ENCODE measurements at regions not wholly inside any gene's neighbourhood (a gene's known extent, or its start where the extent isn't known, plus 50 kb on each side); places are given as distances from the start of the nearest gene placed in this dataset.

- DNase-seq, result no peak
- intact Hi-C loops (cut with micrococcal nuclease), result no loop called here
- Mint-ChIP-seq H3K9me3 (peaks cover 14% of the 10 kb centered on the region), H3K36me3 (ENCODE audit: low read depth) (no peaks in the 10 kb centered on the region), H3K4me3 (no peak overlapping the region), H3K4me1 (no peaks in the 10 kb centered on the region), H3K27ac (no peak overlapping the region), H3K27me3 (no peaks in the 10 kb centered on the region)
Observed at GRCh38 chr10:121242741-121243608, 355.3 kb downstream of the FGFR2 start.

DNA sequence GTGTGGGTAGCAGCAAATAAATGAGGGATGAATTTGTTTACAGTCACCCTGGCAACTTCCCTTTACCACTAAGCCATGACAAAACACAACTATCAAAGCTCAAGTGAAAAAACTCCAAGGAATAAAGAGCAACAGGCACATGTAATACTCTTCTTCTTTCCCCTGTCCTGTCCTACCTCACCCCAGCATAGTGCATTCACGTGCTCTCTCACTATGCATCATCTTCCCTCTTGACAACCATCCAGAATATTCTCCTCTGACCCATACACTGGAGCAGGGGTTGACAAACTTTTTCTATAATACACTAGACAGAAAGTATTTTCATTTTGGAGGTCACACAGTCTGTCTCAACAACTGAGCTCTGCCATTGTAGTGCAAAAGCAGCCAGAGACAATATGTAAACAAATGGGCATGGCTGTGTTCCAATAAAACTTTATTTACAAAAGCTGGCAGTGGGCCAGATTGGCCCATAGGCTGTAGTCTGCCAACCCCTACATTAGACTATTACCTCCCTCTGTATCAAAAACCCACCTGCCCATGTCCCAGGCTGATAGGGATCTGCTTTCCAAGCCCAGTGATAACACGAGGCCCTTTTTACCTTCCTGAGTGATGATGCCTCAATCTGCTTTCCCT is 354.5 kb downstream of the FGFR2 start:
- Mint-ChIP-seq H3K9me3 (peaks cover 8% of the 10 kb centered on the region), H3K4me3 (no peak overlapping the region), H3K36me3 (ENCODE audit: low read depth) (no peaks in the 10 kb centered on the region), H3K4me1 (no peaks in the 10 kb centered on the region), H3K27ac (no peak overlapping the region), H3K27me3 (no peaks in the 10 kb centered on the region)
- no peak for DNase-seq
- intact Hi-C loops (cut with micrococcal nuclease), result no loop called here

DNA sequence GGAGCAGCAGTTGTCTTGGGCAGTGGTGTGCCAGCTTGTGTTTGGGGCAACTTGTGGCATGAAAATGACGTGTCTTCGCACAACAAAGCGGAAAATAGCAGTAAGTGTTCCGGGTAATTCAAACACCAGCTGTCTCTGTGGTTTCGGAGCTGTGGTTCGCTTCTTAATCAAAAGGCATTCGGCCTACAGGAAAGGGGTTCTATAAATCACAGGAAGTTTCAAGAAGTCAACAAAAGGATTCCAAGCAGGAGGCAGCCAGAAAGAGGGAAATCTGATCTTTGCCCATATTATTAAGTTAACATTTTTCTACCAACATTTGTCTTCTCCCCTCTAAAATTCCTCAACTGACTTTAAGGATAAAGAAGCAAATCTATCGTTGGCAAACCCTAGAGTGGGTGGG is 353.4 kb downstream of the FGFR2 start:
- H3K4me1 Mint-ChIP-seq, result no peaks in the 10 kb centered on the region
- intact Hi-C loops (cut with micrococcal nuclease), result no loop called here
- H3K36me3 Mint-ChIP-seq (ENCODE audit: low read depth), result no peaks in the 10 kb centered on the region
- no peak overlapping the region for H3K4me3 Mint-ChIP-seq
- peaks cover 8% of the 10 kb centered on the region for H3K9me3 Mint-ChIP-seq
- DNase-seq, result no peak
- H3K27me3 Mint-ChIP-seq, result no peaks in the 10 kb centered on the region
- H3K27ac Mint-ChIP-seq, result no peak overlapping the region

DNA sequence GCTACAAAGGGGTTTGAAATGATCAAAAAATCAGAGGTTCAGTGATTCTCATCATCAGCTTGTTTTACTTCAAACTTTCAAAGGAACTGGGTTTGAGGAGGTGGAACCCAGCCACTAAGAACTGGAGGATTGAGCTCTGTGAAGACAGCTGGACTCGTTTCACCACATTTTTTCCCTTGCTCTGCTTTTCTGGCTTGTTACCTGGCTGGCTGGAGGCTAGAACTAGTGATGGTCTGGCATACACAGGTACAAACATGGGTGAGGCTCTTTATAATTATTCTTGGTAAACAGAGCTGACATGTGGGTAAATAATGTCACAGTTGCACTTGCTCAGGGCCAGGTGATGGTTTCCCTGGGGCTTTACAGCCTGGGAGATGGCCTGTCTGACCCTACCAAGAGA is 352.5 kb downstream of the FGFR2 start:
- no peaks in the 10 kb centered on the region for H3K27me3 Mint-ChIP-seq
- intact Hi-C loops (cut with micrococcal nuclease), result no loop called here
- H3K4me1 Mint-ChIP-seq, result no peaks in the 10 kb centered on the region
- peaks cover 1% of the 10 kb centered on the region for H3K9me3 Mint-ChIP-seq
- H3K4me3 Mint-ChIP-seq, result no peak overlapping the region
- H3K27ac Mint-ChIP-seq, result no peak overlapping the region
- DNase-seq, result no peak
- H3K36me3 Mint-ChIP-seq (ENCODE audit: low read depth), result no peaks in the 10 kb centered on the region

DNA sequence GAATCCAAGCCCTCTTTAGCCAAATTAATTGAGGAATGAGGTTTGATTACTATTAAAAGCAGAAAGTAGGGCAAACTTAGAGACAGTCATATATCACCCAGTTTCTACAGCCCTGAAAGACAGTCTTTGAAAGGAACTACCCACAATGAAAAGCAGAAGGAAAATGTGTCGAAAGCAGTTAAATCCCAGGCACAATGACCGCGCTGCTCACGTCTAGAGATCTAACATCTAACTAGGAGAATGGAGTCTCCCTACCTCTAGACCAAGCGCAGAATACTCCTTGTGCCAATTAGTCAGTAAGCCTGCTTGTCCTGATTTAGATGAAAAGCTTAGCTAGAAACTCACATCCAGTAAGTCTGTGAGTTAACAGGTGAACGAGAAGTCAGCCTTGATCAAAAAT is 350.0 kb downstream of the FGFR2 start:
- no peak for DNase-seq
- H3K9me3 Mint-ChIP-seq, result no peaks in the 10 kb centered on the region
- no peak overlapping the region for H3K4me3 Mint-ChIP-seq
- no peaks in the 10 kb centered on the region for H3K4me1 Mint-ChIP-seq
- intact Hi-C loops (cut with micrococcal nuclease), result no loop called here
- H3K27ac Mint-ChIP-seq, result no peak overlapping the region
- no peaks in the 10 kb centered on the region for H3K27me3 Mint-ChIP-seq
- no peaks in the 10 kb centered on the region for H3K36me3 Mint-ChIP-seq (ENCODE audit: low read depth)

DNA sequence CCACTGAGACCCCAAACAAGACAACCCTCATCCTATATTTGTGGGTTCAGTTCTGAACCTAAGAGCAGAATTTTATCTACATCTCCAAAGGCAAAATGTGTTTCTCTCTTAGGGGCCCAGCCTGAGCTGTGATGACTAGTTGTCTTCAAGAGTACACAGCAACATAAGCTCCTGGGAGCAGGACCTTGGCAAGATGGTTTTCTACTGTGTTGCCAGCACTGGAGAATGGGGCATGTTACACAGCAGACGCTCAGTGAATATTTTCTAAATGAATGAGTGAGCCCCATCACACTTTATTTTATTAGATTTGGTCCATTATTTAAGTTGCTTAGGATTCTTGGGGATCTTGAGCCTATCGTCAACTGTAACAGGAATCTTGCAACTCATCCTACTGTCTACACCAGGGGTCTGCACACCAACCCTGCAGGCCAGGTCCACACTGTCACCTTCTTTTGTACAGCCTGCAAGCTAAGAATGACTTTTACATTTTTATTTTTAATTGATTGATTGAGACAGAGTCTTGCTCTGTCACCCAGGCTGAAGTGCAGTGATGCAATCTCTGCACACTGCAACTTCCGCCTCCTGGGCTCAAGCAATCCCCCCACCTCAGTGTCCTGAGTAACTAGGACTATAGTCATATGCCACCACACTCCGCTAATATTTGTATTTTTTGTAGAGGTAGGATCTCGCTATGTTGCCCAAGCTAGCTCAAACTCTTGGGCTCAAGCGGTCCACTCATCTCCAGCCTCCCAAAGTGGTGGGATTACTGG is 347.1 kb downstream of the FGFR2 start:
- no peak for DNase-seq
- intact Hi-C loops (cut with micrococcal nuclease), result no loop called here
- Mint-ChIP-seq H3K4me3 (no peak overlapping the region), H3K27me3 (no peaks in the 10 kb centered on the region), H3K36me3 (ENCODE audit: low read depth) (no peaks in the 10 kb centered on the region), H3K27ac (no peak overlapping the region), H3K4me1 (no peaks in the 10 kb centered on the region), H3K9me3 (no peaks in the 10 kb centered on the region)

GRCh38 chr10:121252756-121253155 is 345.5 kb downstream of the FGFR2 start:
- H3K9me3 Mint-ChIP-seq, result no peaks in the 10 kb centered on the region

GRCh38 chr10:121260377-121260776 is 337.9 kb downstream of the FGFR2 start:
- Mint-ChIP-seq H3K4me1 (no peaks in the 10 kb centered on the region), H3K4me3 (no peak overlapping the region), H3K36me3 (ENCODE audit: low read depth) (no peaks in the 10 kb centered on the region), H3K9me3 (no peaks in the 10 kb centered on the region), H3K27me3 (no peaks in the 10 kb centered on the region), H3K27ac (no peak overlapping the region)
- no peak for DNase-seq
- intact Hi-C loops (cut with micrococcal nuclease), result no loop called here

More at GRCh38 chr10:121252756-121253155, 345.5 kb downstream of the FGFR2 start:
- Mint-ChIP-seq H3K27me3 (no peaks in the 10 kb centered on the region), H3K36me3 (ENCODE audit: low read depth) (no peaks in the 10 kb centered on the region), H3K27ac (no peak overlapping the region), H3K4me1 (no peaks in the 10 kb centered on the region), H3K4me3 (no peak overlapping the region)
- no peak for DNase-seq
- intact Hi-C loops (cut with micrococcal nuclease), result no loop called here

DNA sequence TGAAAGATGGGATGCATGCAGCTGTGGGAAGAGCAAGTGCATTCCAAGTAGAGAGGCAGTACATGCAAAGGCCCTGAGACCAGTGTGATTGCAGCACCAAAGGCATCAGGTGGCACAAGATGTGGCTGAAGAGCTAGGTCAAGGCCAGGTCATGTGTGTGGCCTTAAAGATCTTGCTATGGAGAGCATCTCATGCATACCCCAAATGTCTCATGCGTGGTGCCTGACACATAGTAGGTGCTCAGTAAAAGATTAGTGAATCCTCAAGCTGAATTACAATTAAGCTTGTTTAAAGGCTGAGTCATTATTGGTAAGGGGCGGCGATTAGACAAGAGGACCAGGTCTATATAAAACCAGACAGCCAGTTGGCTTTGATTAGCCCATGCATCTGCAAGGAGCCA is 336.6 kb downstream of the FGFR2 start:
- H3K36me3 Mint-ChIP-seq (ENCODE audit: low read depth), result no peaks in the 10 kb centered on the region
- H3K9me3 Mint-ChIP-seq, result no peaks in the 10 kb centered on the region
- intact Hi-C loops (cut with micrococcal nuclease), result no loop called here
- H3K27ac Mint-ChIP-seq, result no peak overlapping the region
- no peak overlapping the region for H3K4me3 Mint-ChIP-seq
- no peak for DNase-seq
- no peaks in the 10 kb centered on the region for H3K4me1 Mint-ChIP-seq
- H3K27me3 Mint-ChIP-seq, result no peaks in the 10 kb centered on the region

GRCh38 chr10:121262774-121263430 is 335.3 kb downstream of the FGFR2 start:
- no peak overlapping the region for H3K27ac Mint-ChIP-seq
- no peak for DNase-seq
- H3K4me3 Mint-ChIP-seq, result no peak overlapping the region
- intact Hi-C loops (cut with micrococcal nuclease), result no loop called here
- no peaks in the 10 kb centered on the region for H3K36me3 Mint-ChIP-seq (ENCODE audit: low read depth)
- H3K27me3 Mint-ChIP-seq, result no peaks in the 10 kb centered on the region
- H3K4me1 Mint-ChIP-seq, result no peaks in the 10 kb centered on the region
- H3K9me3 Mint-ChIP-seq, result no peaks in the 10 kb centered on the region

GRCh38 chr10:121263431-121263783 is 334.8 kb downstream of the FGFR2 start:
- Mint-ChIP-seq H3K27ac (no peak overlapping the region), H3K36me3 (ENCODE audit: low read depth) (no peaks in the 10 kb centered on the region)
- intact Hi-C loops (cut with micrococcal nuclease), result no loop called here

DNA sequence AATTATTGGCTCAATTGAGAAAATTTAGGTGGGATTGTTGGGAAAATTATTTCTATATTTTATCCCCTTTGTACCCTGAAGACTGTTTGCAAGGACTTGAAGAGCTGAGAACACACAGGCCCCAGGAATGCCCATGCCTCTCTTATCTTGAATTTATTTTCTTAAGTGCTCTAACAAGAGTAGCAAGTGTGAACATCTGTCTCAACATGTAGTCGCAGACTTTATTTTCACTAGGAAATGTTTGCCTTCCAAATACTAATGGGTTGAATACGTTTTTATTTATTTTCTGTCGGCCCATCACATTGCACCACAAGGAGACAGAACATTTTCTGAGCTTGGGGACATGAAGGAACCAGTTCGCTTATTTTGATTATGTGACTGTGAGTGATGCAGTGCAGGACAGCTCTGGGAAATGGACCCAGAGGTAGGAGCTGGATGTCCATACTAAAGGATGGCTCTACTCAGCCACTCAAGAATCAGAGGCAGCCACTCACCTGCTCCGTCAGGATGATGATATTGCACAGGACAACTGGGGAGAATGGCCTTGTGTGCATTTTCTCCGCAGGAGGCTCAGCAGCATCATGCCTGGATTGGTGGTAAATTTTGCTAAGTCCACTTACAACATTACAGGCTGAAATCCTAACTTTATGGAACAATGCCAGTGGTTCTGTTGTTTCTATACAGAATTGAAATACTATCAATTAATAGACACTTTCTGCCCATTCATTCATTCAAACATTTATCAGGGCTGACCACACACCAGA is 332.7 kb downstream of the FGFR2 start:
- intact Hi-C loops (cut with micrococcal nuclease), result no loop called here
- Mint-ChIP-seq H3K36me3 (ENCODE audit: low read depth) (no peaks in the 10 kb centered on the region), H3K27me3 (no peaks in the 10 kb centered on the region), H3K9me3 (no peaks in the 10 kb centered on the region), H3K27ac (no peak overlapping the region), H3K4me3 (no peak overlapping the region), H3K4me1 (no peaks in the 10 kb centered on the region)
- no peak for DNase-seq

More at GRCh38 chr10:121263431-121263783, 334.8 kb downstream of the FGFR2 start:
- DNase-seq, result no peak
- H3K9me3 Mint-ChIP-seq, result no peaks in the 10 kb centered on the region
- H3K4me1 Mint-ChIP-seq, result no peaks in the 10 kb centered on the region
- no peaks in the 10 kb centered on the region for H3K27me3 Mint-ChIP-seq
- no peak overlapping the region for H3K4me3 Mint-ChIP-seq

DNA sequence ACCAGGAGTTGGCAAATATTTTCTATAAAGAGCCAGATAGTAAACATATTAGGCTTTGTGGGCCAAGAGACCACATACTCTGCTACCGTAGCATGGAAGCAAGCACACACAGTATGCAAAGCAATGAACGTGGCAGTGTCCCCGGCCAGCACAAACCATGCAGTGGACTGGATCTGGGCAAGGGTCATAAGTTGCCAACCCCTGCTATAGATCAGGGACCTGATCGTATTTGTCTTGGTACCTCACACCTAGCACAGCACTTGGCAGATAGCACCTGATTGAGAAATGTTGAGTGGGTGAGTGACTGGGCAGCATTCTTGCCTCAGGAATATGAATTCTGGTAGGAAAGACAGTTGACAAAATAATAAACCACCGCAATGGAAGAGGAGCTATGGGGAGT is 331.9 kb downstream of the FGFR2 start:
- no peak for DNase-seq
- Mint-ChIP-seq H3K36me3 (ENCODE audit: low read depth) (no peaks in the 10 kb centered on the region), H3K27ac (no peak overlapping the region), H3K4me3 (no peak overlapping the region), H3K27me3 (no peaks in the 10 kb centered on the region), H3K4me1 (no peaks in the 10 kb centered on the region), H3K9me3 (no peaks in the 10 kb centered on the region)
- intact Hi-C loops (cut with micrococcal nuclease), result no loop called here

Measured in activated CD4-positive, alpha-beta T cell treated with anti-CD3 and anti-CD28 coated beads, Interleukin-2, amount 10 ng/mL, durations not matched to agents 24 days and 14 days (primary cell).